Adrenal gland (tissue), 5 donors: ENCODE measurements at regions not wholly inside any gene's neighbourhood (a gene's known extent, or its start where the extent isn't known, plus 50 kb on each side); places are given as distances from the start of the nearest gene placed in this dataset.

ENCODE experiments used
- CTCF ChIP-seq, 6 experiments: fragments of 450-650 bp in 4 of 6; fragments of 200-600 bp in 2 of 6; sonication (generic) in 1 of 6; IDR thresholded peaks; 1 replicate in 5 of 6; 2 replicates in 1 of 6; pipeline versions ENCODE4 v1.5.1 to v1.8.0; 2016 to 2021; ENCODE audit warnings: antibody characterized with exemption in 6 of 6, mild to moderate bottlenecking in 2 of 6, moderate library complexity in 1 of 6
- POLR2A ChIP-seq, 2 donors: fragments of 450-650 bp; IDR thresholded peaks; one replicate each; pipeline ENCODE4 v1.6.1; 2017; ENCODE audit warnings: antibody characterized with exemption in 2 of 2, mild to moderate bottlenecking in 2 of 2, moderate library complexity in 1 of 2
- donor health status: DM: no; HTN: no; CAD: no.

GRCh38 chr10:94156453-94156852 is 162.7 kb downstream of the PLCE1 start:
- no peak for TF ChIP-seq CTCF (IDR thresholded peaks at IDR 0.05)
- no peak for TF ChIP-seq POLR2A (IDR thresholded peaks at IDR 0.05)
